ENCODE measurements at regions not wholly inside any gene's neighbourhood (a gene's known extent, or its start where the extent isn't known, plus 50 kb on each side); places are given as distances from the start of the nearest gene placed in this dataset.

GRCh38 chr5:145104106-145104505 lies 731.0 kb downstream of the PRELID2 start:
- TF ChIP-seq CTCF (IDR thresholded peaks at IDR 0.05; ENCODE audit: low read depth, low read length): no peak
- DNase-seq (ENCODE audit: low read depth, low spot score): no peak
- H3K4me3 ChIP-seq (ENCODE audit: low read depth, low read length): no peak overlapping the region
- in situ Hi-C loops (cut with HindIII; ENCODE audit: low sequenced_read_pairs): no loop called here

GRCh38 chr5:145101246-145101645 lies 733.9 kb downstream of the PRELID2 start:
- in situ Hi-C loops (cut with HindIII; ENCODE audit: low sequenced_read_pairs): no loop called here
- no peak overlapping the region for H3K4me3 ChIP-seq (ENCODE audit: low read depth, low read length)
- TF ChIP-seq CTCF (IDR thresholded peaks at IDR 0.05; ENCODE audit: low read depth, low read length): peak; percentile 37
- DNase-seq (ENCODE audit: low read depth, low spot score): no peak

DNA sequence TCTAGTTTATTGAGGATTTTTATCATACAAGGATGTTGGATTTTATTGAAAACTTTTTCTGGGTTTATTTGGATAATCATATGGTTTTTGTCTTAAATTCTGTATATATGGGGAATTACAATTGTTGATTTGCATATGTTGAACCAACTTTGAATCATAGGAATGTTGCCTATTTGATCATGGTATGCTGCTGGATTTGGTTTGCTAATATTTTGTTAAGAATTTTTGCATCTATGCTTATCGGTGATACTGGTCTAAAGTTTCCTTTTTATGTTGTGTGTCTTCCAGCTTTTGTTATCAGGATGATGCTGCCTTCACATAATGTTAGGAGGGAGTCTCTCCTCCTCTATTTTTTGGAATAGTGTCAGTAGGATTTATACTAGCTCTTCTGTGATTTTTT lies 745.0 kb downstream of the PRELID2 start:
- no peak overlapping the region for H3K4me3 ChIP-seq (ENCODE audit: low read depth, low read length)
- no peak for TF ChIP-seq CTCF (IDR thresholded peaks at IDR 0.05; ENCODE audit: low read depth, low read length)
- in situ Hi-C loops (cut with HindIII; ENCODE audit: low sequenced_read_pairs): no loop called here
- no peak for DNase-seq (ENCODE audit: low read depth, low spot score)

GRCh38 chr5:145084834-145085233 lies 750.3 kb downstream of the PRELID2 start:
- no peak for TF ChIP-seq CTCF (IDR thresholded peaks at IDR 0.05; ENCODE audit: low read depth, low read length)
- in situ Hi-C loops (cut with HindIII; ENCODE audit: low sequenced_read_pairs): no loop called here
- no peak overlapping the region for H3K4me3 ChIP-seq (ENCODE audit: low read depth, low read length)
- DNase-seq (ENCODE audit: low read depth, low spot score): no peak

DNA sequence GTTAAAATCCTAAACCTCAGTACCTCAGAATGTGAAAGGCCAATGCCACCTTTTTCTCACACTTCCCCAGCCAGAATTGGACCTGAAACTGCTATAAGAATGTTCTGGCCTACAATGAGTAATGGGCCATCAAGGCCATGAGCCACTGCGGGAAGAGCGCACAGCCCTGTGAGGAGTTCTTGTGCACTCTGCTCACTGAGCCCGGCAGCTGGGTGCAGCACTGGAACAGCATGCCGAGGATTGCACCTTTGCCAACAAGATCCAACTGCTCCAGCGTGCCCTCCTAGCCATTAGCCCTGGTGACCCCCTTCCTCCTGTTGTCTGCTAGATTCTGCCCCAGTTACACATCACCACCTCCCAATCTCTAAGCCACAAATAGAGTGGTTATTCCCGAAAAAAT lies 758.1 kb downstream of the PRELID2 start:
- no peak for DNase-seq (ENCODE audit: low read depth, low spot score)
- H3K4me3 ChIP-seq (ENCODE audit: low read depth, low read length): no peak overlapping the region
- in situ Hi-C loops (cut with HindIII; ENCODE audit: low sequenced_read_pairs): no loop called here
- TF ChIP-seq CTCF (IDR thresholded peaks at IDR 0.05; ENCODE audit: low read depth, low read length): no peak

DNA sequence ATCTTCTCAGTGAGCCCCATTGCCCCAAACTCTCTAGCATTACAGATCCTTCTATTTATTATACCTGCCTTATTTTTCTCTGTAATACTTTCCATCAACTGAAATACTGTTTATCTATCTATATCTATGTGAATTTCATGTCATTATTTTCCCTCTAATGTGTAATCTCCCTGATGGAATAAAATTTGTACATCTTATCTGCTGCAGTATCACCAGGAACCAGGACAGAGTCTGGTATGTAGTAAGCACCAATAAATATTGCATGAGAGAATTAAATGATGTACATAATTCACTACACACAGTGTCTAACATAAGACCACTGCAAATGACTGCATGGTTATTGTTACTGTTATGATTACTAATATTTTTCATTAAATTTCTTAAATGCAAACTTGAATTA lies 759.1 kb downstream of the PRELID2 start:
- in situ Hi-C loops (cut with HindIII; ENCODE audit: low sequenced_read_pairs): no loop called here
- no peak overlapping the region for H3K4me3 ChIP-seq (ENCODE audit: low read depth, low read length)
- DNase-seq (ENCODE audit: low read depth, low spot score): no peak
- TF ChIP-seq CTCF (IDR thresholded peaks at IDR 0.05; ENCODE audit: low read depth, low read length): no peak

- peak; percentile 15 for DNase-seq (ENCODE audit: low read depth, low spot score)
- in situ Hi-C loops (cut with HindIII; ENCODE audit: low sequenced_read_pairs): no loop called here
- no peak for TF ChIP-seq CTCF (IDR thresholded peaks at IDR 0.05; ENCODE audit: low read depth, low read length)
- no peak overlapping the region for H3K4me3 ChIP-seq (ENCODE audit: low read depth, low read length)
Measured at GRCh38 chr5:145072889-145073288, 762.3 kb downstream of the PRELID2 start.
